ENCODE measurements at regions not wholly inside any gene's neighbourhood (a gene's known extent, or its start where the extent isn't known, plus 50 kb on each side); places are given as distances from the start of the nearest gene placed in this dataset.

GRCh38 chr3:168552251-168552650, 456.5 kb upstream of the GOLIM4 start:
- H3K36me3 Mint-ChIP-seq (ENCODE audit: low read depth) = no peaks in the 10 kb centered on the region
- no peak for ATAC-seq
- no peaks in the 10 kb centered on the region for H3K9me3 Mint-ChIP-seq
- TF ChIP-seq ZNF331 (CRISPR knock-in tag; IDR thresholded peaks at IDR 0.05; ENCODE audit: low read depth) (no peak), ETS1 (IDR thresholded peaks at IDR 0.05) (no peak), EZH2 (IDR thresholded peaks at IDR 0.05; ENCODE audit: low read depth, unreplicated experiment) (no peak), EZH2phosphoT487 (IDR thresholded peaks at IDR 0.05; ENCODE audit: unreplicated experiment) (no peak), JUNB (IDR thresholded peaks at IDR 0.05; ENCODE audit: unreplicated experiment) (no peak), ZNF114 (CRISPR knock-in tag; IDR thresholded peaks at IDR 0.05) (no peak), CTCF (conservative IDR thresholded peaks at IDR 0.05; ENCODE audit: low read depth in 2 of 2) (no peak), CREB1 (CRISPR knock-in tag; IDR thresholded peaks at IDR 0.05; ENCODE audit: low read depth) (no peak), REST (IDR thresholded peaks at IDR 0.05; ENCODE audit: unreplicated experiment) (no peak), POLR2AphosphoS5 (IDR thresholded peaks at IDR 0.05; ENCODE audit: low read depth) (no peak), STAT1 (IDR thresholded peaks at IDR 0.05; ENCODE audit: unreplicated experiment) (no peak), NANOG (IDR thresholded peaks at IDR 0.05; ENCODE audit: borderline replicate concordance) (no peak), ZNF462 (CRISPR knock-in tag; IDR thresholded peaks at IDR 0.05) (no peak)
- Histone ChIP-seq H3K36me3 (ENCODE audit: insufficient read depth) (no peaks in the 10 kb centered on the region), H3K4me2 (no peak overlapping the region), H2AFZ (no peak overlapping the region), H3K4me3 (no peak overlapping the region), H4K20me1 (replicated peaks; ENCODE audit: insufficient read depth) (no peaks in the 10 kb centered on the region), H3F3A (replicated peaks; ENCODE audit: low read depth) (no peaks in the 10 kb centered on the region), H3K4me1 (ENCODE audit: insufficient read depth) (peaks cover 9% of the 10 kb centered on the region; the same call in 1 of the 2 replicates), H3K9me2 (ENCODE audit: insufficient read depth) (no peaks in the 10 kb centered on the region), H3K79me2 (replicated peaks; ENCODE audit: insufficient read depth) (no peaks in the 10 kb centered on the region), H3K27me3 (ENCODE audit: insufficient read depth) (no peaks in the 10 kb centered on the region), H3K27ac (ENCODE audit: low read depth) (no peak overlapping the region)
- no peak overlapping the region for H3K27ac Mint-ChIP-seq
- H3K4me3 Mint-ChIP-seq = no peak overlapping the region
- no peak for DNase-seq (ENCODE audit: low spot score)
- no peaks in the 10 kb centered on the region for H3K27me3 Mint-ChIP-seq (ENCODE audit: insufficient read depth, low read depth, poor library complexity)
- H3K4me1 Mint-ChIP-seq = peaks cover 16% of the 10 kb centered on the region; the same call in 2 of the 3 replicates

Measured in GM23338 (cell line).